ENCODE measurements at regions not wholly inside any gene's neighbourhood (a gene's known extent, or its start where the extent isn't known, plus 50 kb on each side); places are given as distances from the start of the nearest gene placed in this dataset.

DNA sequence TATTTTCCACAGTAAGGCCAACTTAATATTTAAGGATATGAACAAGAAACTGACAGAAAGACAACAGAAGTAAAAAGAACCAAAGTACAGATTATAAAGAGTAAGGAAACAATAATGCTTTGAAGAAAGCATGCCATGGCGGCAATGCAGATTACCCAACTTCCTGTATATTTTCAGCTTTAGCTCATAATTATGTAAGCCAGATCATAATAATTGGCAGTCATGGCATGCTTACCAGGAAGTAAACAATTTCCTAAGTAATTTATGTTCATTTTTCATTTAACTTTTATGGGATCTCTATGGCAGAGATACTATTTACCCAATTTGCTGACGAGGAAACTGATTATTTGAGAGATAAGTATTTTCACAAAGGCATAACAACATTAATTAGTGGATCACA, 988.7 kb downstream of the HACE1 start:
- TF ChIP-seq, protein P1, sequence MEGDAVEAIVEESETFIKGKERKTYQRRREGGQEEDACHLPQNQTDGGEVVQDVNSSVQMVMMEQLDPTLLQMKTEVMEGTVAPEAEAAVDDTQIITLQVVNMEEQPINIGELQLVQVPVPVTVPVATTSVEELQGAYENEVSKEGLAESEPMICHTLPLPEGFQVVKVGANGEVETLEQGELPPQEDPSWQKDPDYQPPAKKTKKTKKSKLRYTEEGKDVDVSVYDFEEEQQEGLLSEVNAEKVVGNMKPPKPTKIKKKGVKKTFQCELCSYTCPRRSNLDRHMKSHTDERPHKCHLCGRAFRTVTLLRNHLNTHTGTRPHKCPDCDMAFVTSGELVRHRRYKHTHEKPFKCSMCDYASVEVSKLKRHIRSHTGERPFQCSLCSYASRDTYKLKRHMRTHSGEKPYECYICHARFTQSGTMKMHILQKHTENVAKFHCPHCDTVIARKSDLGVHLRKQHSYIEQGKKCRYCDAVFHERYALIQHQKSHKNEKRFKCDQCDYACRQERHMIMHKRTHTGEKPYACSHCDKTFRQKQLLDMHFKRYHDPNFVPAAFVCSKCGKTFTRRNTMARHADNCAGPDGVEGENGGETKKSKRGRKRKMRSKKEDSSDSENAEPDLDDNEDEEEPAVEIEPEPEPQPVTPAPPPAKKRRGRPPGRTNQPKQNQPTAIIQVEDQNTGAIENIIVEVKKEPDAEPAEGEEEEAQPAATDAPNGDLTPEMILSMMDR (IDR thresholded peaks at IDR 0.05; ENCODE audit: control extremely low read depth, extremely low read depth) = no peak

DNA sequence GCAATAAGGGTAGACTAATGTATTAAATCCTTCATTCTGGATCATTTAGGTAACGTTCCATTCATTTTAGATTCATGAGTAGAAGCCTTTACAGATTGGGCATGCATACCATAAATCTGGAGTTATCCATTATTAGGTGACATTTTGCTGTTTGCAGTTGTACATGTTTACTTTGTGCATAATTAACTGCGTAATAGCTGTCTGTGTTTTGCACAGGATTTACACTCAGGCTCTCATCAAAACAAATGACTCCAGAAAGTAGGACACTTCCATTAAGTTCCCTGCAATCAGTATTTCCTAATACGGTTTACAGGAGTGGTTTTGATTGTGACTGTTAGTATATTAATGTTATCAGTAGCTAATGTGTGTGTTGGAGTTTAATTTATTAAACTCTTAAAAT, 997.4 kb downstream of the HACE1 start:
- DNase-seq = no peak
- Histone ChIP-seq H3K27ac (ENCODE audit: low read depth in 1 of 2, low read length in 1 of 2) (no peak overlapping the region), H3K36me3 (ENCODE audit: control insufficient read depth in 4 of 4, insufficient read depth in 4 of 4, low read length in 4 of 4) (no peaks in the 10 kb centered on the region), H3K9me3 (ENCODE audit: control insufficient read depth in 4 of 4, insufficient read depth in 3 of 4, low read length in 3 of 4) (no peaks in the 10 kb centered on the region), H3K9ac (ENCODE audit: insufficient read depth in 1 of 2, low read length in 2 of 2) (no peak overlapping the region), H3K27me3 (ENCODE audit: control insufficient read depth in 3 of 3, insufficient read depth in 3 of 3, low read length in 2 of 3) (no peaks in the 10 kb centered on the region), H3K4me3 (no peak overlapping the region), H3K4me1 (ENCODE audit: control insufficient read depth in 5 of 5, insufficient read depth in 5 of 5, low read length in 5 of 5) (no peaks in the 10 kb centered on the region)
- WGBS, 2 donors = 56 to 72% methylated on average over 3 of the region's 3 CpGs
- TF ChIP-seq, protein P1 (IDR thresholded peaks at IDR 0.05; ENCODE audit: control extremely low read depth, extremely low read depth) = no peak
- ATAC-seq (ENCODE audit: insufficient read depth, low FRiP score) = no peak

More for the DNA sequence above, 988.7 kb downstream of the HACE1 start:
- DNase-seq (peak in 1 of 3 donors; percentile 3), ATAC-seq (ENCODE audit: insufficient read depth, low FRiP score) (no peak)
- Histone ChIP-seq H3K27ac (ENCODE audit: low read depth in 1 of 2, low read length in 1 of 2) (no peak overlapping the region), H3K4me3 (no peak overlapping the region), H3K9me3 (ENCODE audit: control insufficient read depth in 4 of 4, insufficient read depth in 3 of 4, low read length in 3 of 4) (no peaks in the 10 kb centered on the region), H3K36me3 (ENCODE audit: control insufficient read depth in 4 of 4, insufficient read depth in 4 of 4, low read length in 4 of 4) (no peaks in the 10 kb centered on the region), H3K27me3 (ENCODE audit: control insufficient read depth in 3 of 3, insufficient read depth in 3 of 3, low read length in 2 of 3) (no peaks in the 10 kb centered on the region), H3K4me1 (ENCODE audit: control insufficient read depth in 5 of 5, insufficient read depth in 5 of 5, low read length in 5 of 5) (no peaks in the 10 kb centered on the region), H3K9ac (ENCODE audit: insufficient read depth in 1 of 2, low read length in 2 of 2) (no peak overlapping the region)
- 50% methylated on average over 2 of the region's 2 CpGs for WGBS, 2 donors

DNA sequence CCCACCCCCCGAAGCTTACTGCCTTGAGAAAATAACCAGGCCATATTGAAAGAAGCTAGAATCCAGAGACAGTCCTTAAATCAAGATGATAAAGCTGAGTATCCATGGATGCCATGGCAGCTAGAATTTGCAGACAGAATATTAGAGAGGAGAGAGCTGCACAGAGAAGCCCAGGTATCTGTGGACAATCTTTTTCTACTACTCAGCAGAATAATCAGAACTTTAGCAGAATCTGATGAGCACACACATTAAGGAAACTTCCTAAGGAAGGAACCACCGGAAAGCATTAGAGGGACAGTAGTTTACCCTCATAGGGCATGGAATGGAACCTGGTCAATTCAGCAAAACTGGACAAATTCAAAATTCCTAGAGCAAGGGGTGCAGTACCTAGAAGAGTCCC, 1001.7 kb downstream of the HACE1 start:
- TF ChIP-seq, protein P1 (IDR thresholded peaks at IDR 0.05; ENCODE audit: control extremely low read depth, extremely low read depth) = no peak
- H3K9me3 ChIP-seq (ENCODE audit: control insufficient read depth in 4 of 4, insufficient read depth in 3 of 4, low read length in 3 of 4) = no peaks in the 10 kb centered on the region
- ATAC-seq (ENCODE audit: insufficient read depth, low FRiP score) (no peak), DNase-seq (no peak)
- H3K36me3 ChIP-seq (ENCODE audit: control insufficient read depth in 4 of 4, insufficient read depth in 4 of 4, low read length in 4 of 4) = no peaks in the 10 kb centered on the region
- 85 to 92% methylated on average over 2 of the region's 2 CpGs for WGBS, 2 donors
- no peaks in the 10 kb centered on the region for H3K27me3 ChIP-seq (ENCODE audit: control insufficient read depth in 3 of 3, insufficient read depth in 3 of 3, low read length in 2 of 3)
- no peak overlapping the region for H3K4me3 ChIP-seq
- H3K9ac ChIP-seq (ENCODE audit: insufficient read depth in 1 of 2, low read length in 2 of 2) = no peak overlapping the region
- H3K4me1 ChIP-seq (ENCODE audit: control insufficient read depth in 5 of 5, insufficient read depth in 5 of 5, low read length in 5 of 5) = no peaks in the 10 kb centered on the region
- no peak overlapping the region for H3K27ac ChIP-seq (ENCODE audit: low read depth in 1 of 2, low read length in 1 of 2)

DNA sequence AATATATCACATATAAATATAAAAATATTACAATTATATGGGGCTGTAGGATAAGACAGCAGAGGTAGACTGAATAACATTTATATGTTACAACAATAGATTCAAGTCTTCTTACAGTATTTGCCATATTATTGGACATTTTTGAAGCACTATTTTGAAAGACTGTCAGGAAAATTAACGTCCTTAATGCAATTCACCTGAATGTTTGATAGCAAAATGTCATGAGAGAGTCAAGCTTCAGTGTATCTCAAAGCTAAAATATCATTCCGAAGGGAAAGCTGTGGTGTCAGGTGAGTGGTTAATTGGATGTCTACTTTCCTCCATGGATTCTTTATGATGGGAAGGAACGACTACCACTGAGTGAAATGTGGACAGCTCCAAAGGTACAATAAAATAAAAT, 1004.0 kb downstream of the HACE1 start:
- Histone ChIP-seq H3K27ac (ENCODE audit: low read depth in 1 of 2, low read length in 1 of 2) (no peak overlapping the region), H3K9ac (ENCODE audit: insufficient read depth in 1 of 2, low read length in 2 of 2) (no peak overlapping the region), H3K27me3 (ENCODE audit: control insufficient read depth in 3 of 3, insufficient read depth in 3 of 3, low read length in 2 of 3) (no peaks in the 10 kb centered on the region), H3K4me3 (no peak overlapping the region), H3K9me3 (ENCODE audit: control insufficient read depth in 4 of 4, insufficient read depth in 3 of 4, low read length in 3 of 4) (no peaks in the 10 kb centered on the region), H3K4me1 (ENCODE audit: control insufficient read depth in 5 of 5, insufficient read depth in 5 of 5, low read length in 5 of 5) (no peaks in the 10 kb centered on the region), H3K36me3 (ENCODE audit: control insufficient read depth in 4 of 4, insufficient read depth in 4 of 4, low read length in 4 of 4) (no peaks in the 10 kb centered on the region)
- TF ChIP-seq, protein P1 (IDR thresholded peaks at IDR 0.05; ENCODE audit: control extremely low read depth, extremely low read depth) = no peak
- WGBS, 2 donors = 54 to 59% methylated on average over 3 of the region's 3 CpGs
- DNase-seq = no peak
- no peak for ATAC-seq (ENCODE audit: insufficient read depth, low FRiP score)
